SK-N-SH treated with all-trans-retinoic acid at 6 μM for 48 hours (cell line): ENCODE measurements at regions not wholly inside any gene's neighbourhood (a gene's known extent, or its start where the extent isn't known, plus 50 kb on each side); places are given as distances from the start of the nearest gene placed in this dataset.

ENCODE experiments used
- ARNTL ChIP-seq: fragments of 450-650 bp; formaldehyde crosslinking; IDR thresholded peaks from 2 replicates; pipeline ENCODE4 v1.5.0; 2020; ENCODE audit warnings: low read depth, mild to moderate bottlenecking, moderate library complexity, borderline replicate concordance
- OSR1 ChIP-seq: fragments of 250-450 bp; sonication (Bioruptor Pico); IDR thresholded peaks from 2 replicates; pipeline ENCODE4 v1.8.0; 2022; ENCODE audit warnings: moderate library complexity, mild to moderate bottlenecking, inconsistent platforms
- PPARA ChIP-seq: fragments of 250-450 bp; sonication (Bioruptor Pico); IDR thresholded peaks from 2 replicates; pipeline ENCODE4 v1.5.0; 2020; ENCODE audit warnings: mild to moderate bottlenecking, borderline replicate concordance
- ZFP3 ChIP-seq: fragments of 250-450 bp; sonication (Bioruptor Pico); IDR thresholded peaks from 2 replicates; pipeline ENCODE4 v1.5.0; 2020; ENCODE audit warnings: mild to moderate bottlenecking, moderate library complexity

GRCh38 chr12:98354520-98355035 is 160.8 kb upstream of the TMPO start:
- TF ChIP-seq ARNTL (no peak), OSR1 (CRISPR knock-in tag) (no peak), PPARA (no peak), ZFP3 (CRISPR knock-in tag) (no peak)
